GM19467 (cell line): ENCODE measurements at regions not wholly inside any gene's neighbourhood (a gene's known extent, or its start where the extent isn't known, plus 50 kb on each side); places are given as distances from the start of the nearest gene placed in this dataset.
"Not testable (repeated sequence)": the region's sequence is repeated elsewhere in the genome, so short reads cannot be mapped to it uniquely, and the experiment has no call there.

Source experiments
- ATAC-seq: cut with Tn5 transposase; IDR thresholded peaks from one replicate; pipeline ENCODE4 v1.9.1; 2021; ENCODE audit warnings: mild to moderate bottlenecking, moderate library complexity; ENCODE audit not compliant: unreplicated experiment

DNA sequence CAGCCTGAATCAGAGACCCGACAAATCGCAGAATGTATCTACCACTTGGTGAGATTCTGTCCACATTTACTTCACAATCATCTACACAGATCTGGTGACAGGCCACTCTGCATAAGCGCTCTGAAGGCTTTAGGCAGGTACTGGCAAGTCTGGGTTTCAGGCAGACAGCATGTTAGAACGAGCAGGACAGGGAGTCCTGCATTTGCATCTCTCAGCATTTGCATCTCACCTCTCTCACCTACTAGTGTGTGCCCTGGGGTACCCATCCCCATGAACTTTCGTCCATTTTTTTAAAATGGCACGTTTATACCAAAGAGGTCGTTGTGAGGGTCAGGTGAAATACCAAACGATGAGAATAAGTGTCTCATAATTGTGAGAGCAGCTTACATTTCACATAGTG lies 108.2 kb downstream of the SPATA31A1 start:
- peak; percentile 35 for ATAC-seq

DNA sequence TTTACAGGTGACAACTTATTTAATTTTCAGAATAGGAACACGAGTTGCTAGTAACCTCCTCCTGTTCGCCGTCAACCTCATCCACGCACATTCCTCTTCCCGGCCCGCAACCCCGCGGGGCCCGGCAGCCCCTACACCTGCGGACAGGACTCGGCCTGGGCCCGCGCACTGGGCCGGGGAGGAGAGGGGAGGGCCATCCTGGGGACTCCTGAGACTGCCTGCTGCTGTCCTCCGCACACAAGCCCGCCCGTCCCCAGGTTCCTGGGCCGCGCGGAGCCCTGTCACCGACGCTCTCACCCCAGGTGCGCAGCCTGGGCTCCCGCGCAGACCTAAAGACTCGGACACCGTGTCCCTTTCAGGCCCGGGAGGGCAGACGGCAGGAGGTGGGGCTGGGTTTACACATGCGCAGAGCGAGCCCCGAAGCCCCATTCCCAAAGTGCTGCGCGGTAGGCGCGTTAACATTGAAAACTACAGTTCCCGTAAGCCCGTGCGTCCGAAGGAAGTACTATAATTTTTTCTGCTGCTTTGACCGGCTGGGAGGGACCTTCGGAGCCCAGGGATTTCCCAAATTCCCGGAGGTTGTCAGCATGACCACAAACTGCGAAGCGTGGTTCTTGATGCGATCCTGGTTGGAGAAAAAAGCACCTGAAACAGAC lies 108.8 kb downstream of the SPATA31A1 start:
- peak; percentile 96 for ATAC-seq

DNA sequence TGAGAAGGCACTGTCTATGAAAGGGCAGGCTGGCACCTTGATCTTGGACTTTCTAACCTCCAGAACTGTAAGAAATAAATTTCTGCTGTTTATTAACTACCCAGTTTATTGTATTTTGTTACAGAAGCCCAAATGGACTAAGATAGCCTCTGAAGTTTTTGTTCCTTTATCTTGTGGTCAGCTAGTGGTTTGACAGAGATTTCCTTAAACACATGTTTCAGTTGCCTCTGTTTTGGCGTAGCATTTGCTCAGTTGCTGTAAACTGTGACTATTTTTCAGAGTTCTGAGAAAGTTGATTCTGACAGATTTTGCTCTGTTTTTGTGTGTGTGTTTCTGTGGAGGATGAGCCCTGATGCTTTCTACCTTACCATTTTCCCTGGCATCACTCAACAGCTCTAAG lies 119.0 kb downstream of the SPATA31A1 start:
- ATAC-seq, result peak; percentile 99

DNA sequence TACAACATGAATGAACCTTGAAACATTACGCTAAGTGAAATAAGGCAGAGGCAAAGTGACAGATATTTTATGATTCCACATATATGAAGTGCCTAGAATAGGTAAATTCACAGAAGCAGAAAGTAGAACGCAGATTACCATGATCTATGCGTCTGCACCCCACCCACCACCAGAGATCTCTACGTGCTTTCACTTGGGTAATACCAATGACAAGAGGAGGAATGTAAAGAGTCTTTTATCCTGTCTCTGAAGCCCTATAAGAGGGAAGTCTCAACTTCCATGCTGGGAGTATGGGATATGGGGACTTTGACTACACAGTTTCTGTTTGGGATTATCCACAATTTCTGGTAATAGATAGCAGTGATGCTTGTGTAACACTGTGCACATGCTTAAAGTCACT lies 127.6 kb downstream of the SPATA31A1 start:
- not testable (repeated sequence) for ATAC-seq

DNA sequence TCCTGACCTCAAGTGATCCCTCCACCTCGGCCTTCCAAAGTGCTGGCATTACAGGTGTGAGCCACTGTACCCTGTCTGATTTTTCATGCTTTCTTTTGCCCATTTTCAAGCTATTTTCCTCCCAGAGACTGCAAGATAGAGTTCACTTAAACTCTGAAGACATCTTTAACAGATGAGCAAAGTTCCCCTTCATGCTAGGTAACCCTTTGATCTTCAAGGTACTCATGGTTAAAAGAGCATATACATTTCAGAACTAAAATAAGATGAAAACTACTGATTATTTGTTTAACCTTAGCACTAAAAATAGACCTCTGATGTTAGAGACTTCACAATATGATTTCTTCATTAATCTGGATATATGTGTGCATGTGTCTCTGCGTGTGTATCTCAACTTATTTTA lies 128.4 kb downstream of the SPATA31A1 start:
- peak; percentile 9 for ATAC-seq

DNA sequence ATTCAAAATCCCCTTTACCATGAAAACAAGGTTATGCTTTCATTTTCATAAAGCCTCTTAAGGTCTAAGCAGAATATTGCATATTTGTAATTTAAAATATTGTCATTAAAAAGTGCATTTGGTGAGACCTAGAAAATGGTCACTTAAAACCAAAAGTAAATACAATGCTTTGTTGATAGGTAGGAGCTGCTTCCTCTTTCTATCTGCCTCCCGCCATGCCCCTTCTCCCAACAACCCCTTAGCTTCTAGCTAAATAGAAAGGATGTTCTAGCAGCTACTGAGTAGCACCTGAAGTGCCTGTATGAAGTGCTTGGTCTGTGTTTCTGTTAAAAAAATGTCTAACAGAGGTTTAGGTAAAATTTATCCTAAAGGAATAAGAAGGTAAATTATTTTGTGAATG lies 128.8 kb downstream of the SPATA31A1 start:
- ATAC-seq, result peak; percentile 69

DNA sequence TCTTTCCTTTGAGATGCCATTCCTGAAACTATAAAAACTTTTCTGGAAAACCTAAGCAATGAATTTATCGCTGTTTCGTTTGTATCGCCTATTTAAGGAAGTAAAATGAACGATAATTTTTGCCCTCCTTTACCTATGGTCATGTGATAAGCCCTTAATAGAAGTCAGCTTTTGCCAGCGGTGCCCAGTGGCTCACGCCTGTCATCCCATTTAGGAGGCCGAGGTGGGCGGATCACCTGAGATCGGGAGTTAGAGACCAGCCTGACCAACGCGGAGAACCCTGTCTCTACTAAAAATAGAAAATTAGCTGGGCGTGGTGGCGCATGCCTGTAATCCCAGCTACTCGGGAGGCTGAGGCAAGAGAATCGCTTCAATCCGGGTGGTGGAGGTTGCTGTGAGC lies 132.0 kb downstream of the SPATA31A1 start:
- ATAC-seq, result not testable (repeated sequence)

DNA sequence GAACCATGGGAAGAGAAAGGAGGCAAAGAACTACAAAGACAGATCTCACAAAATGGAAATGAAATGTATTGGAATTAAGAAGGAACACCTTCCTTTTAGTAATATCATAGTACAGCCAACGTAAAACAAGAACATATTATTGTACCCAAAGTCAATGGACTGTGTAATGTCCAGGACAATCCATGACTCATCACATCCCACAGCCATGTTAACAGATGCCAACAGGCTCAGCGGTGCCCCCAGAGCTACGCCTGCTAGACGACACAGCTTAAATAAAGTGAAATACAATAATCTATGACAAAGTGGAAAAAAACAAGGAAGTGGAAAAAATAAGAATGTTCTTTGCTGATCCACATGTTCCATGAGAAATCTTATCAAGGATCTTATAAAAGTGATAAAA lies 140.8 kb downstream of the SPATA31A1 start:
- not testable (repeated sequence) for ATAC-seq

DNA sequence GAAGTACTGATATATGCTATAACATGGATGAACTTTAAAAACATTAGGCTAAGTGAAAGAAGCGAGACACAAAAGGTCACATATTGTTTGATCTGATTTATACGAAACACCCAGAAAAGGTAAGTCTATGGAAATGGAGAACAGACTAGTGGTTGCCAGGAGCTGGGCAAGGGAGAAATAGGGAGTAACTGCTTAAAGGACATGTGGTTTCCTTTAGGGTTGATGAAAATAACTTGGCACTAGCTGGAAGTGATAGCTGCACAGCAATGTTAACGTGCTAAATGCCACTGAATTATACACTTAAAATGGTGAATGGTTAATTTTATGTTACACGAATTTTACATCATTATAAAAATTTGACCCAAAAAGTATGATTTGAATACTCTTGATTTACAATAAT lies 147.7 kb downstream of the SPATA31A1 start:
- not testable (repeated sequence) for ATAC-seq

DNA sequence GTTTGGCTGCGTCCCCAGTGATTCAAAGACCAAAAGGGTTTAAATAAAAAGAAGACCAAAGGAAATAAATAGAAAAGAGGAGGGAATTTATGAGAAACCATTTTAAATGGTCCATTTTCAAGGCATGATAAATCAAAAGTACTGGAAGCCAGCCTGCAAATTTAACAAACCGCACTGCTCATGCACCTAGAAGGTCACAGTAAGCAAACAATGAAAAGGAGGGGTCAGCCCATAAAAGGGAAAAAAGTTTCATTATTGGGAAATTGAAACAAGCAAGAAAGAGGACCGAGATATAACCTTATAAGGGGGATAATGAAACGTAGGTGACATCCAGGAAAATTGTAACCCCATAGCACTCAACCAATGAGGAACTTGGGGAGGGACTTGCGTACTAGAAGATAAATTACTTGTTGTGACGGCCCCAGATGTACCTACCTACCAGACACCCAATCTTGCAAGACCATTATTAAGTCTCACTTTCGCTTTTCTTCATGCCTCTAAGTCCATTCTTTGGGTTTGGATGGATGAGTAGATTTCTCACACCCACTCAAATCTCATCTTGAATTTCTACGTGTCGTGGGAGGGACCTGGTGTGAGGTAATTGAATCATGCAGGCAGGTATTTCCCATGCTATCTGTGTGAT lies 172.0 kb downstream of the SPATA31A1 start:
- not testable (repeated sequence) for ATAC-seq

DNA sequence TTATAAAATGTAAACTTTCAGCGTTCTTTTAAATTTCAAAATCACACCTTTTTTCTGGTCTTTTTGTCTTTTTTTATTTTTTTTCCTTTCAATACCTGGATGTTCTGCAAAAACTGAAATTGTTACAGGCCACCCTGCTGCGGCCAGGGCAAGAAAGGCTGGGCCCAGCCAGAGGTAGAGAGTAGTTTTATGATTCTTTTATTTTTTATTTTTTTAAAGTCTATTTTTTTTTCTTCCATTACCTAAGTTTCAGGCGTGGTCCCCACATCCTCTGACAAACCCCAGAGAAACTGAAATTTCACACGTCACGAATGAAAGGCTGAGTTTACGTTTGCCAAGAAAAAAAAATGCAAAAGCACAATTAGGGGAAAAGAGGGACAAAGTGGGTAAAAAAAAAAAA lies 177.1 kb downstream of the SPATA31A1 start:
- not testable (repeated sequence) for ATAC-seq

DNA sequence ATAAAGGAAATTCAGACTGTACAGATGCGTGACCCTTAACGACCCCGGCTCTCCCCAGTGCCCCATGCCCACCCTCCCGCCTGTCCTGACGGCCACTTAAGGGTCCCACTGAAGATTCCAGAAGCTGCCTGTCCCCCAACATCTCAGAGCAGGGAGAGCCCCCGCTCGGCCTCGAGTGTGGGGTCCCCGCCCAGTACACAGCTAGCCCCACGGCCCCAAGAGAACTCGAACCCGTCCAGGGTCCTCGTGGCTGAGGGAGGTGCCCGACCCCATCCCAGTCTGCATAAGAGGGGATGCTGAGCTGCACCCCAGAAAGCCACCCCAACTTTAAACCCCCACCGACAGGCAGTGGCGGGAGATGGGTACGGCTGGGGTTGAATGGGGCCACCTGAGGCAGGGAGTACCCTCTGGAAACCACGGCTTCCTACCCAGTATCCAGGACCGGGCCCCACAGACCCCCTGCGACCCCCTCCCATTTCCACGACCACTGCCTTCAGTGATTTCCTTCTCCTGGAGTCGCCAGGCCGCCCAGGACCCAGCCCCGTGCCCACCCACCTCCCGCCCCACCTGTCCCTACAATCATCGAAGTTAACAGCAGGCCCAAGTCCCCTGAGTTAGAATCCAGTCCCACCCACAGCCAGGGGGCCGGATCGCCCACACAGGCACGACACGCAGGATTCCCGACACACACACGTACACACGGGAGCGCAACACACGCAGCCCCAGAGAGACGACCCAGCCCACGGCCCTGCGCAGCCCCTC lies 177.7 kb downstream of the SPATA31A1 start:
- ATAC-seq, result not testable (repeated sequence)

DNA sequence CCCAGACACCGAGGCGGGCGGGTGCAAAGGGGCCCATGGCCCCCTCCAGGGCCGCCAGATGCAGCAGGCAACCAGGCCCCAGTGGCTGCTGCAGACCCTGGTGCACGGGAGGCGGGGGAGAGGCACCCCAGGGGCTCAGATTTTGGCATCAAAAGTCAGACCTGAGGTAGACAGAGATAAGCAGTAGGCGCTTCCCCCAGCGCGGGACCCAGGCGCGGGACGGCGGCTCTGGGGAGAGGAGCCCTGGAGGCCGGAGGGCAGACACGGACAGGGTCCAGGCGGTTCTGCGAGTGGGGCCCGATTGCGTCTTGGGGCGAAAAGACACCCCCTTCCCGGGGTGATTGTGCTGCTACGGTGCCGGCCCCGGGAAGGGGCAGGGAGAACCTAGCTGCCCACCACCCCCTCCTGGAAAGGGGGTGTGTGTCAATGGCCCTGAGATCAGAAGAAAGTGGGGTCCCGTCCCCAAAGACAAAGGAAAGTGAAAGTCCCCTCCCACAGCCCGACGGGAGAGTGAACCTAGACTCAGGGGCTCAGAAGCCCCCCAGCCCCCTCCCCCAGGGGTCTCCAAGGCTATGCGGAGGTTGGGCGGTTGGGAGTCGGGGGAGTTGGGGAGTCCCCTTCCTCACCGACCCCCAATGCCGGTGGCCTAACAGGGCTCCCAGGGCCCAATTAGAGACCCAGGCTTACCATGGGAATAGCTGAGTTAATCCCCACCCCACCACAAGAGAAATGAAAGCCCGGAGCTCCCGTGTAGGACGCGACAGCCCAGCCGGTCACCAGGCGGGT lies 178.5 kb downstream of the SPATA31A1 start:
- not testable (repeated sequence) for ATAC-seq

DNA sequence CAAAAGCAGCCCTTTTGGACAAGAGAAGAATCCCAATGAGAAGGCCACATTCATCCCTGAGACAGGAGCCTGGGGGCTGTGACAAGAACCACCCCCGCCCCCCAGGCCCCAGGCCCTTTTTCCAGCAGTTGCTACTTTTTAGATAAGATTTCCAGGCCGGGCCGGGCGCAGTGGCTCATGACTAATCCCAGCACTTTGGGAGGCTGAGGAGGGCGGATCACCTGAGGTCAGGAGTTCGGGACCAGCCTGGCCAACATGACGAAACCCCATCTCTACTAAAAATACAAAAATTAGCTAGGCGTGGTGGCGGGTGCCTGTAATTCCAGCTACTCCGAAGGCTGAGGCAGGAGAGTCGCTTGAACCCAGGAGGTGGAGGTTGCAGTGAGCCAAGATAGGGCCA lies 179.4 kb downstream of the SPATA31A1 start:
- not testable (repeated sequence) for ATAC-seq

DNA sequence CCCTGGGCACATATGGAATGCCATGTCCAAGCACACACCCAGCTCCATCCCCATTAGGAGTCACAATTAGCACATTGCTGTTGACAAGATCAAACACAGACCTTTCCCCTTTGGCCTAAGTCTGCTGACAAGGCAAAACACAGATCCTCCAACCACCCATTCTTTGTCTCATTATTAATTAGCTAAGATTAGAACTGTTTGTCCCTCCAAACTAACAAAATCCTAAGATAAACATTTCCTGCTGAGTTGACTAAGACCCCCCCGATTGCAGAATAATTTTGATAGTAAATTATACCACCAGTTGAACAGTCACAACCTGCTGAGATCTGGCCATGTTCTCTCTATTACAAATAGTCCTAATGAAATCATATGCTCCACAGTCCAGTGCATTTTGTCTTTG lies 186.7 kb downstream of the SPATA31A1 start:
- not testable (repeated sequence) for ATAC-seq

DNA sequence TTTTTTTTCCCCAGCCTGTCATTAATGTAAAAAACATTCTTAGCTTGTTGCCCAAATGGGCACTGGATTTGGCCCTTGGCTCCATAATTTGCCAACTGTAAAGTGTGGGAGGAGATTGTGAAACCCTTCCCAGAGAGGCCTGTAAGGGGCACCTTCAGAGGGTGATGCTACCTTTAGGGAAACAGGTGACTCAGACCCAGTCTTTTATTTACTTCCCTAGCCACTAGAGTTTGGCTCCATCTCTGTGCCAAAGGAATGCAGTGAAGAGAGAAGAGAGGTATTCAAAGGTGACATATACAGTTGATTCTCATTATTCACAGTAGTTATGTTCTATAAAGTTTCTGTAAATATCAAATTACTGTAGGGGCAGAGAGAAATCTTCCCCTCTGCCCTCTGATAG lies 189.6 kb downstream of the SPATA31A1 start:
- ATAC-seq, result not testable (repeated sequence)

DNA sequence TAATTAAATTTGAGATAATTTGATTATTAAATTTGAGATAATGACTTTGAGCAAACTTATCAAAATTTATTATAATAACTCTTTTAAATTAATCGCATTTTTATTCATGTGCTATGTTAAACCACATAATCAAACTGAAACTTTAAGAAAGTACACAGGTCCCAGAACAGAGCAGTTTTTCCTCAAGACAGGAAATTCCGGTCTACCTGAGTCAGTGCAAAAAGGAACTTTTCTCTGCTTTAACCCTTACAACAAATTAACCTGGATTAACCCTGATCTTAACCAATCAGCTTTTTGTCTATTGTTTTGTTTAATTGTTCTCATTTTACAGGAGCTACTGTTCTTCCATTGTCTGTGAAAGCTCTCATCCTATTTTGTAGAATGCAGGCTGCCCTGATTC lies 195.1 kb downstream of the SPATA31A1 start:
- ATAC-seq, result not testable (repeated sequence)

DNA sequence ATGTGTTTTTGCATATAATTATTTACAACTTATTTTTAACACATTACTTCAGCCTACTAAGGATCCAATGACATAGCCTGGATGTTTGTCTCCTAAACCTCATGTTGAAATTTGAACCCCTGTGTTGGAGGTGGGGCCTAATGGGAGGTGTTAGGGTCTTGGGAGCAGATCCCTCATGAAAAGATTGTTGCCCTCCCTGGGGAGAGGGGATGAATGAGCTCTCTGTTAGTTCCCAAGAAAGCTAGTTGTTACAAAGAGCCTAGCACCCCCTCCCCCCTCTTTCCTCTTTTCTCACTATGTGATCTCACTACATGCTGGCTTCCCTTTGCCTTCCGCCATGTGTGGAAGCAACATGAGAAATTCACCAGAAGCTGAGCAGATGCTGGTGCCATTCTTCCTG lies 196.1 kb downstream of the SPATA31A1 start:
- ATAC-seq, result not testable (repeated sequence)

DNA sequence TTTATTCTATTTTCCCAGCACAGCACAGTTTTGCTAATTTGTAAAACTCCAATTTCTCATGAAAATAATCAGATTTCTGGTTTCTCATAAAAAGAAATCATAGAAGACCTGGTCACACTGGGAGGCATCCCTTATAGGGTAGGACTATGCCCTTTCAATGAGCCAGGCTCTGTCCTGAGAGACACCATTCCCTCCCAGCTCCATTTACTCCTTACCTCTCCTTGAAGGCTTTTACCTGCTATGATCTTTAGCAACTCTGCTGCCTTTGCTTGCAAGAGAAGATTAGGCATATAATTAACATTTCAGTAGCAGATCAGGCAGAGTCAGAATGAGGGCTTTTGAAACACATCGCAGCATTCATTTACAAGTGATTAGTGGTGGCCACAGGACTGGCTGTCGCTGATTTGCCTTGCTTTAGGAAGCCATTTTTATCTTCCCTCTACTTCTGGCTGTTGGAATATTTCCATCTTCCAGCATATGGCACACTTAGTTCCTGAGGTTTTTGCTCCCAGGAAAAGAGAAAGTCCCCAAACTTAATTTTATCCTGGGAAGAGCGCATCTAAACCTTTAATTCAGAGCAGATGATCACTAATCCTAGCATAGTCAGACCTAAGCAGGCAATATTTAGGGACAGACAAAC lies 196.9 kb downstream of the SPATA31A1 start:
- ATAC-seq, result not testable (repeated sequence)

DNA sequence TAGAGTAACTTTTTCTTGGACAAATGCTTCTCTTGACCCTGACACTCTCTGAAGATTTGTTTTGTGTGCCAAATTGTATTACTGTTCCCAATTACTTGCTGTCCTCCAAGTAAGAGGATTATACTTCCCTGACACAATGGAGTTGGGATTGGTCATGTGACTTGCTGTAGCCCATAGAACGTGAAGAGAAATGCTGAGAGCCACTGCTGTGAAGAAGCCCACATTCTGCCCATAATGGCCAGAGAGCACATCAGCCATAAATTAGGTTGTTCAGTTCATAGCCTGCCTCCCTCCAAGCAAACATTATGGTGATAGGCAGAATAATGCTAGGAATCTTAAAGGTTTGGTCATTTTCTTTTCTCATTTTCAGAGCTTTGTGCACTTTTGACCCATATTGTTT lies 198.9 kb downstream of the SPATA31A1 start:
- ATAC-seq, result not testable (repeated sequence)

DNA sequence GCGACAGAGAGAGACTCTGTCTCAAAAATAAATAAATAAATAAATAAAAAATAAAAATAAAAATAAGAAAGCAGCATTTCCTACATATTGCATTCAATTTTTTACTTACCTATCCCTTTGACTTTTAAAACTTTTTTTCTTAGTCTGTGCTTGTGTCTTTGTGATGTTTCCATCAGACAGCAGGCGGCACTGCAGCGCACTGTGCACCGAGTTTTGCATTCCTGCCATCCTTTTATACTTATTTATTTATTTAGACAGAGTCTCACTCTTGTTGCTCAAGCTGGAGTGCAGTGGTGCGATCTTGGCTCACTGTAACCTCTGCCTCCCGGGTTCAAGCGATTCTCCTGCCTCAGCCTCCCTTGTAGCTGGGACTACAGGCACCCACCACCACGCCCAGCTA lies 203.9 kb downstream of the SPATA31A1 start:
- not testable (repeated sequence) for ATAC-seq
